ENCODE measurements at regions not wholly inside any gene's neighbourhood (a gene's known extent, or its start where the extent isn't known, plus 50 kb on each side); places are given as distances from the start of the nearest gene placed in this dataset.

DNA sequence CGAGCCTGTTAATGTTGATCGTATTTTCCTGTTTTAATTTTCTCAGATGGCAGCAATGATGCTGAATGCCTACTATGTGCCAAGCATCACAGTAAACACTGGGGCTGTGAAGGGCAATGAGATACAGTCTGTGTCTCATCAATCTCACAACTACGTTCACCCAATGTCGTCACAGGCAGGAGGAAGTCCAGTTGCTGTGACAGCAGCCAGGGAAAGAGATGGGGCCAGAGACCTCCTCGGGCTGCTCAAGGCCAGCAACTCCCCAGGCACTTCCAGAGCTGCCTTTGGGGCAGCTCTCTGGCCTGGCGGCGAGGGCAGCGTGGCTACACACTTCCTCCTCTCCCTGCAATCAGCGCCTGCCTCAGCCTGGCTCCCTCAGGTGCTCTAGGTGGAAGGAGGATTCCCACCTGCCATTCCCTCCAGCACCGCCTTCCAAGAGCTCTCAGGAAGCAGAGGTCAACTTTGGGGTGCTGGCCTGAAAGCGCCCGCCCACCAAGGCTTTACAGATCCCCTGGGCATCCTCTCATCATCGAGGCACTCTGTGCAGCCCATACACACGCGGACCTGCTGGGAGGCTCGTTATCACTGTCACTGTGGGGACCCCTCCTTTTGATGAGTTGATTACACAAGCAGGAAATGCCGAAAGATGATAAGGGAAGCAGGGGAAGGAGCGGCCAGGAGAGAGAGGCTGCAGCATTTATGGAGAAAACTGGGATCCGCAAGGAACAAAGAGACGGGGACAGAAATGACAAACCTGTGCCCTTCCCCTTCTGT is 159.2 kb downstream of the ZDHHC21 start:
- no peak overlapping the region for H3K4me3 ChIP-seq (ENCODE audit: low read depth, low read length)
- TF ChIP-seq, protein P1, sequence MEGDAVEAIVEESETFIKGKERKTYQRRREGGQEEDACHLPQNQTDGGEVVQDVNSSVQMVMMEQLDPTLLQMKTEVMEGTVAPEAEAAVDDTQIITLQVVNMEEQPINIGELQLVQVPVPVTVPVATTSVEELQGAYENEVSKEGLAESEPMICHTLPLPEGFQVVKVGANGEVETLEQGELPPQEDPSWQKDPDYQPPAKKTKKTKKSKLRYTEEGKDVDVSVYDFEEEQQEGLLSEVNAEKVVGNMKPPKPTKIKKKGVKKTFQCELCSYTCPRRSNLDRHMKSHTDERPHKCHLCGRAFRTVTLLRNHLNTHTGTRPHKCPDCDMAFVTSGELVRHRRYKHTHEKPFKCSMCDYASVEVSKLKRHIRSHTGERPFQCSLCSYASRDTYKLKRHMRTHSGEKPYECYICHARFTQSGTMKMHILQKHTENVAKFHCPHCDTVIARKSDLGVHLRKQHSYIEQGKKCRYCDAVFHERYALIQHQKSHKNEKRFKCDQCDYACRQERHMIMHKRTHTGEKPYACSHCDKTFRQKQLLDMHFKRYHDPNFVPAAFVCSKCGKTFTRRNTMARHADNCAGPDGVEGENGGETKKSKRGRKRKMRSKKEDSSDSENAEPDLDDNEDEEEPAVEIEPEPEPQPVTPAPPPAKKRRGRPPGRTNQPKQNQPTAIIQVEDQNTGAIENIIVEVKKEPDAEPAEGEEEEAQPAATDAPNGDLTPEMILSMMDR (IDR thresholded peaks at IDR 0.05; ENCODE audit: low read depth, low read length), result no peak

DNA sequence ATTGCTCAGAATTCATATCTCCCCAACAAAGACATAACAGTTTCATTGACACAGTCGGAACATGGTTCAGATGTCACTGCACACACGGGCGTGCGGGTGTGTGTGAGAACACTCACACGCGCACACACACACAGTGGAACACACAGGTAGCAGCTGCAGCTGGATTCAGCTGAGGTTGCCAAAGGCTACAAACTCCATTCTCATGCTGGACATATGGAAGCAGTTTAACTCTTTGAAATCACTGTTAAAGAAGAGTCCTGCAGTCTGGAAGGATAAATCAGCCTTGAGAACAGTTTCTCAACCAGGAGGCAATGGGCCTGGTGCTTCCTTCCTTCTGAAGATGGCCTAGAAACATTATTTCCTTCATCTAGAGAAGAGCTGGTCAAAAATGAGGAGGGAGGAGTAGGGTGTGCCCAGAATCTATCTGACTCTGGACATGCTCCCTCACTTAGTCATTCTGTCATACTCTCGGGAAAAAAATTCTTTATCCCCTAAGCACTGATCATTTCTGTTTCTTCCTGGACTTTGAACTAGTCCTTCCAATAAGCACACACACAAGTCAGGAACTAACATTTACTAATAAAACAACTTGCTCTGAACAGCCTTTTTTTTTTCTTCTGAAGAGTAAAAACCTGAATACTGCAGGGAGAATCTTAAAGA is 160.6 kb downstream of the ZDHHC21 start:
- no peak overlapping the region for H3K4me3 ChIP-seq (ENCODE audit: low read depth, low read length)
- TF ChIP-seq, protein P1 (IDR thresholded peaks at IDR 0.05; ENCODE audit: low read depth, low read length), result no peak

DNA sequence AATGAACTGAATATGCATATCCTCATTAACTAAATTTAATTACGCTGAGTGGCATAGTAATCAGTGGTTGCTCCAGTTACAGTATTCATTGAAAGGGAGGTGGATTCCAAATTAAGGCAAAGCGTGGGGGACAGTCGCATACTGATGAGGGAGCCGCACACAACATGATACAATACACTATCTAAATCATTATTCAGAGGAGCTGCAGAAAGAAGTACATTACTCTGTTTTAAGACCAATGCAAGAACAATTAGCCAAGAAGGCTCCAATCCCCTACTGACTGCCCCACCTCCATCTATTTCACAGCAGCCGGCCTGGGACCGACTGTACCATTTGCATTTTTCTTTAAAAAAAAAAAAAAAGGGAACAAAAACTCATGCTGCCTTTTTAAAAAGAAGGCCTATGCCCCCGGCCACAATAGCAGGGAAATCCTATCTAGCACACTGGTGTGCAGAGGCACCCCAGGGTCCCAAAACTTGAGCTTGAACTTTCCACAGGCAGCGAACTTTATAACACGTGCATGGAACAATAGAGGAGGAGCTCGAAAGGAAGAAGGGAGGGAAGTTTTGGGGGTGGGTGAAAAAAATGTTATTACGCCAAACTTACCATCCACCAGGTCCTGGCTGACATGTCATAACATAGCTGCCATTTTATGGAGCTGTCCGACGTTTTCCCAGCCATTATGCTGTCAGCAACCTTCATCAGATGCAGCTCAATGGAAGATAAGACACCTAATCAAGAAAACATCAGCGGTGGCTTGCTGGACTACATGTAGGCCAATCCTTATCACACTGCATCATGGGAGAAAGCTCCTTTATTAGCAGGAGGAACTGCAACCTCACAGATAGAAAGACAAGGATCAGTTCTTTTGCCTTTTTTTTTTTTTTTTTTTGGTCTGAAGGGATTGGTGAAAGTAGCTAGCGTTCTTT is 161.6 kb downstream of the ZDHHC21 start:
- H3K4me3 ChIP-seq (ENCODE audit: low read depth, low read length), result no peak overlapping the region
- TF ChIP-seq, protein P1 (IDR thresholded peaks at IDR 0.05; ENCODE audit: low read depth, low read length), result no peak

DNA sequence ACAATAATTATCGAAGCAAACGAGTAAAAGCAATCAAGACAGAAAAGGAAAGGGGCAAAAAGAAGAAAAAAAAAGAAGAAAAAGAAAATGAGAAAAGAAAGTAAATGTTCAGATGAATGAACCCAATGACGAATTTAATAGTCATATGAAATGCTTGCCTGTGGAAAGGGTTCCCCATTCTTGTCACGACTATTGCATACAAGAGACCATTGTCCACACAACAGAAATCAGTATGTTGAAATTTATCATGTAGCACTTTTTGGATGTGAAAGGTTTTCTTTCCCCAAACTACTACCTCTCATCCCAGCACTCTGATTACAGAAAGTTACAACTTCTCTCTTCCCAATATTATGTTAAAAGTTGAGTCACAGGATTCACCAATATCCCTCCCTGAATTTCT is 162.4 kb downstream of the ZDHHC21 start:
- TF ChIP-seq, protein P1 (IDR thresholded peaks at IDR 0.05; ENCODE audit: low read depth, low read length), result no peak

DNA sequence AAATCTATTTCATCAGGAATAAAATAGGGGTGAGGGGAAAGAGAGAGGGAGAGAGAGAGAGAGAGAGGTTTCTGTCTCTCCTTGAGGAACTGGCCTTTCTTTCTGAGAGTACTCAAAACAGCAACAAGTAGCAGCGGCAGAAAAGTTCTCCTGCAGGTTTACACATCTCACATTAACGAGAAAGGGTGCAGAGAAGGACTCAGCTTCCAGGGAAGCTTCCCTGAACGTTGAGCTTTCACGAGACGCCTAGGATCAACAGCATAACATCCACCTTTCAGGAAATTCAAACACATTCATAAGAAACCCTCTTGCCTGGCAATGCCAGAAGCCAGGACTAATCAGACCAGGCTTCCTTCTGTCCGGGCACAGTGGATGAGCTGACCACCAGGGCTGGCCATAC is 162.9 kb downstream of the ZDHHC21 start:
- TF ChIP-seq, protein P1 (IDR thresholded peaks at IDR 0.05; ENCODE audit: low read depth, low read length), result no peak
- H3K4me3 ChIP-seq (ENCODE audit: low read depth, low read length), result no peak overlapping the region

More for the DNA sequence above, 162.4 kb downstream of the ZDHHC21 start:
- H3K4me3 ChIP-seq (ENCODE audit: low read depth, low read length), result no peak overlapping the region

DNA sequence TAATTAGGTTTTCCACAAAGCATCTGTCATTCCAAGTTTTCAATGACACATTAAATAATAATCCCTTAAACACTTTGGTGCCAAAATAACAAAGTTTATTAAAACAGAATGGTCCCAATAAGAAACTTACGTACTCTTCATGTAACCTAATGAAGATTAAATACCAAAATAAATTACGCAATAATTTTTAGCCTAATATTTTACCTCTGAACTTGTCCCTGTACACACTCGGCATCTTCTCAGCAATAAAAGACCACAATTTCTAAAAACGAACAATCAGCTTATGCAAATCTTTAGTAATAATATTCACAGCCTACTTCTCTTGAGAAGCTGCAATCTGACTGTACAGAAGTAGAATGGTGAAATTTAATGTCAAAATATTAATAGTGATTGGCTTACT is 163.6 kb downstream of the ZDHHC21 start:
- H3K4me3 ChIP-seq (ENCODE audit: low read depth, low read length), result no peak overlapping the region
- TF ChIP-seq, protein P1 (IDR thresholded peaks at IDR 0.05; ENCODE audit: low read depth, low read length), result no peak

Measured in WI38 (cell line).